GM23338 (cell line): ENCODE measurements at regions not wholly inside any gene's neighbourhood (a gene's known extent, or its start where the extent isn't known, plus 50 kb on each side); places are given as distances from the start of the nearest gene placed in this dataset.

Source experiments
- ATAC-seq: fragments of 200-7000 bp; cut with Tn5 transposase; 3 replicates; pipeline ENCODE4 v1.9.1; 2020
- DNase-seq: peaks from one replicate; pipeline ENCODE4 v3.0.0-alpha.2; 2015; ENCODE audit warnings: low spot score
- H2AFZ ChIP-seq: fragments of 200-600 bp; sonication (generic); 2 replicates; pipeline ENCODE4 v1.8.0; 2016; ENCODE audit warnings: antibody characterized with exemption, mild to moderate bottlenecking, moderate library complexity
- H3F3A ChIP-seq: fragments of 200-600 bp; sonication (generic); replicated peaks from 2 replicates; pipeline ENCODE4 v1.8.0; 2017; ENCODE audit warnings: antibody characterized with exemption, mixed run types, low read depth
- H3K27ac ChIP-seq: fragments of 200-600 bp; sonication (generic); 2 replicates; pipeline ENCODE4 v1.6.1; 2016; ENCODE audit warnings: low read depth
- H3K27me3 ChIP-seq: fragments of 200-600 bp; sonication (generic); 2 replicates; pipeline ENCODE4 v1.8.0; 2016; ENCODE audit warnings: mild to moderate bottlenecking, mixed run types, moderate library complexity; ENCODE audit not compliant: insufficient read depth
- H3K36me3 ChIP-seq: fragments of 200-600 bp; sonication (generic); 2 replicates; pipeline ENCODE4 v1.8.0; 2016; ENCODE audit warnings: mild to moderate bottlenecking; ENCODE audit not compliant: insufficient read depth
- H3K4me1 ChIP-seq: fragments of 200-600 bp; sonication (generic); 2 replicates; pipeline ENCODE4 v1.8.0; 2016; ENCODE audit warnings: mild to moderate bottlenecking, moderate library complexity; ENCODE audit not compliant: insufficient read depth
- H3K4me2 ChIP-seq: fragments of 200-600 bp; sonication (generic); 2 replicates; pipeline ENCODE4 v1.7.1; 2017; ENCODE audit warnings: mixed run types
- H3K4me3 ChIP-seq: fragments of 200-600 bp; sonication (generic); 2 replicates; pipeline ENCODE4 v1.6.1; 2016; ENCODE audit warnings: mixed run types
- H3K79me2 ChIP-seq: fragments of 200-600 bp; sonication (generic); replicated peaks from 2 replicates; pipeline ENCODE4 v1.8.0; 2017; ENCODE audit warnings: mild to moderate bottlenecking; ENCODE audit not compliant: insufficient read depth
- H3K9me2 ChIP-seq: fragments of 200-600 bp; sonication (generic); 2 replicates; pipeline ENCODE4 v1.8.0; 2017; ENCODE audit not compliant: insufficient read depth
- H4K20me1 ChIP-seq: fragments of 200-600 bp; sonication (generic); replicated peaks from 2 replicates; pipeline ENCODE4 v1.8.0; 2017; ENCODE audit warnings: mild to moderate bottlenecking; ENCODE audit not compliant: insufficient read depth
- H3K27ac Mint-ChIP-seq: 2 replicates; pipeline ENCODE4 v1.8.0; 2020; ENCODE audit warnings: inconsistent platforms, mild to moderate bottlenecking, moderate library complexity, mixed read lengths
- H3K27me3 Mint-ChIP-seq: 3 replicates; pipeline ENCODE4 v1.8.0; 2022; ENCODE audit warnings: low read depth, mild to moderate bottlenecking, moderate library complexity, mixed read lengths, inconsistent platforms; ENCODE audit not compliant: insufficient read depth, poor library complexity
- H3K36me3 Mint-ChIP-seq: 3 replicates; pipeline ENCODE4 v1.8.0; 2021; ENCODE audit warnings: low read depth, mild to moderate bottlenecking, inconsistent platforms, moderate library complexity, mixed read lengths
- H3K4me1 Mint-ChIP-seq: 3 replicates; pipeline ENCODE4 v1.8.0; 2020; ENCODE audit warnings: mild to moderate bottlenecking, inconsistent platforms, mixed read lengths
- H3K4me3 Mint-ChIP-seq: 3 replicates; pipeline ENCODE4 v1.8.0; 2021; ENCODE audit warnings: moderate library complexity, mild to moderate bottlenecking, inconsistent platforms, mixed read lengths
- H3K9me3 Mint-ChIP-seq: 3 replicates; pipeline ENCODE4 v1.8.0; 2020; ENCODE audit warnings: moderate library complexity, mild to moderate bottlenecking, inconsistent platforms, mixed read lengths
- CREB1 ChIP-seq: fragments of 250-450 bp; sonication (Bioruptor Pico); IDR thresholded peaks from 2 replicates; pipeline ENCODE4 v1.5.0; 2020; ENCODE audit warnings: low read depth, mild to moderate bottlenecking, moderate library complexity
- ETS1 ChIP-seq: IDR thresholded peaks from 2 replicates; pipeline ENCODE4 v1.6.1; 2016; ENCODE audit warnings: antibody characterized with exemption
- EZH2 ChIP-seq: fragments of 200-600 bp; sonication (generic); IDR thresholded peaks from one replicate; pipeline ENCODE4 v1.8.0; 2017; ENCODE audit warnings: antibody characterized with exemption, mild to moderate bottlenecking, low read depth; ENCODE audit not compliant: unreplicated experiment
- POLR2AphosphoS5 ChIP-seq: IDR thresholded peaks from 2 replicates; pipeline ENCODE4 v1.6.1; 2016; ENCODE audit warnings: antibody characterized with exemption, low read depth
- REST ChIP-seq: IDR thresholded peaks from one replicate; pipeline ENCODE4 v1.6.1; 2018; ENCODE audit warnings: antibody characterized with exemption; ENCODE audit not compliant: unreplicated experiment
- STAT1 ChIP-seq: IDR thresholded peaks from one replicate; pipeline ENCODE4 v1.6.1; 2016; ENCODE audit warnings: antibody characterized with exemption; ENCODE audit not compliant: unreplicated experiment
- ZNF331 ChIP-seq: fragments of 250-450 bp; sonication (Bioruptor Pico); IDR thresholded peaks from 2 replicates; pipeline ENCODE4 v1.5.0; 2020; ENCODE audit warnings: low read depth, mild to moderate bottlenecking, moderate library complexity
- TF ChIP-seq, protein P1 (sequence below): fragments of 250-450 bp; sonication (Bioruptor Pico); IDR thresholded peaks from 2 replicates; pipeline ENCODE4 v1.5.0; 2020; ENCODE audit warnings: mild to moderate bottlenecking, moderate library complexity

DNA sequence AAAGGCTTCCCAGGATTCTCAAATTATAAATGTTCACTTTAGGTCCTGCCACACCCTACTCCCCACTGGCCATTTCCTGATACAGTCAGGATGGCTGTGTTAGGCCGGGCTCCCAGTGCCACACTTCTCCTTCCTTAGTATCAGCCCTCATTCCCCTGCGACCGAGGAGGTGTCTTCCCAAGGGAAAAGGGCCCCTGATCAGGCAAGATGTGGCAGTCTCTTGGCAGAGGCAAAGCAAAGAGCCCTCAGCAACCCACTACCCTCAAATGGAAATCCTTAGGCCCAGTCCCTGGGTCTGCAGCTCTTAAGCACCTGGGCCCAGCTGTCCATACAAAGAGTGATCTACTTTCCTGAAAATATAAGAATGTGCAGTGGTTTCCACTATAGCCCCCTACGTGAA is 96.5 kb upstream of the VASH1 start:
- Histone ChIP-seq H3K4me3 (no peak overlapping the region), H2AFZ (no peak overlapping the region), H3K4me1 (no peaks in the 10 kb centered on the region), H3K27ac (no peak overlapping the region), H4K20me1 (no peaks in the 10 kb centered on the region), H3K4me2 (no peak overlapping the region), H3F3A (no peaks in the 10 kb centered on the region), H3K27me3 (no peaks in the 10 kb centered on the region), H3K79me2 (no peaks in the 10 kb centered on the region), H3K9me2 (no peaks in the 10 kb centered on the region), H3K36me3 (no peaks in the 10 kb centered on the region)
- DNase-seq (no peak), ATAC-seq (no peak)
- H3K27ac Mint-ChIP-seq: no peak overlapping the region
- no peak overlapping the region for H3K4me3 Mint-ChIP-seq
- no peaks in the 10 kb centered on the region for H3K27me3 Mint-ChIP-seq
- no peaks in the 10 kb centered on the region; the same call in 1 of the 3 replicates for H3K9me3 Mint-ChIP-seq
- no peak for TF ChIP-seq ETS1
- H3K36me3 Mint-ChIP-seq: no peaks in the 10 kb centered on the region
- peaks cover 5% of the 10 kb centered on the region; the same call in 1 of the 3 replicates for H3K4me1 Mint-ChIP-seq

GRCh38 chr14:76666746-76667145 is 94.5 kb upstream of the VASH1 start:
- Mint-ChIP-seq H3K9me3 (no peaks in the 10 kb centered on the region; the same call in 2 of the 3 replicates), H3K4me1 (peaks cover 5% of the 10 kb centered on the region; the same call in 1 of the 3 replicates), H3K27ac (no peak overlapping the region), H3K36me3 (no peaks in the 10 kb centered on the region), H3K27me3 (no peaks in the 10 kb centered on the region), H3K4me3 (no peak overlapping the region)
- ATAC-seq (peak; percentile 77), DNase-seq (peak; percentile 18)
- Histone ChIP-seq H3K4me2 (no peak overlapping the region), H3K79me2 (no peaks in the 10 kb centered on the region), H3K9me2 (no peaks in the 10 kb centered on the region), H3K4me3 (no peak overlapping the region), H4K20me1 (no peaks in the 10 kb centered on the region), H3K4me1 (no peaks in the 10 kb centered on the region), H3K27me3 (no peaks in the 10 kb centered on the region), H2AFZ (0 out of 2 replicates have a peak overlapping the region, but pooled peaks have one; percentile 63), H3K27ac (no peak overlapping the region), H3F3A (no peaks in the 10 kb centered on the region), H3K36me3 (no peaks in the 10 kb centered on the region)
- TF ChIP-seq EZH2 (no peak), POLR2AphosphoS5 (no peak), STAT1 (no peak), CREB1 (CRISPR knock-in tag) (no peak), REST (no peak), ETS1 (no peak), ZNF331 (CRISPR knock-in tag) (no peak)
- TF ChIP-seq, protein P1, sequence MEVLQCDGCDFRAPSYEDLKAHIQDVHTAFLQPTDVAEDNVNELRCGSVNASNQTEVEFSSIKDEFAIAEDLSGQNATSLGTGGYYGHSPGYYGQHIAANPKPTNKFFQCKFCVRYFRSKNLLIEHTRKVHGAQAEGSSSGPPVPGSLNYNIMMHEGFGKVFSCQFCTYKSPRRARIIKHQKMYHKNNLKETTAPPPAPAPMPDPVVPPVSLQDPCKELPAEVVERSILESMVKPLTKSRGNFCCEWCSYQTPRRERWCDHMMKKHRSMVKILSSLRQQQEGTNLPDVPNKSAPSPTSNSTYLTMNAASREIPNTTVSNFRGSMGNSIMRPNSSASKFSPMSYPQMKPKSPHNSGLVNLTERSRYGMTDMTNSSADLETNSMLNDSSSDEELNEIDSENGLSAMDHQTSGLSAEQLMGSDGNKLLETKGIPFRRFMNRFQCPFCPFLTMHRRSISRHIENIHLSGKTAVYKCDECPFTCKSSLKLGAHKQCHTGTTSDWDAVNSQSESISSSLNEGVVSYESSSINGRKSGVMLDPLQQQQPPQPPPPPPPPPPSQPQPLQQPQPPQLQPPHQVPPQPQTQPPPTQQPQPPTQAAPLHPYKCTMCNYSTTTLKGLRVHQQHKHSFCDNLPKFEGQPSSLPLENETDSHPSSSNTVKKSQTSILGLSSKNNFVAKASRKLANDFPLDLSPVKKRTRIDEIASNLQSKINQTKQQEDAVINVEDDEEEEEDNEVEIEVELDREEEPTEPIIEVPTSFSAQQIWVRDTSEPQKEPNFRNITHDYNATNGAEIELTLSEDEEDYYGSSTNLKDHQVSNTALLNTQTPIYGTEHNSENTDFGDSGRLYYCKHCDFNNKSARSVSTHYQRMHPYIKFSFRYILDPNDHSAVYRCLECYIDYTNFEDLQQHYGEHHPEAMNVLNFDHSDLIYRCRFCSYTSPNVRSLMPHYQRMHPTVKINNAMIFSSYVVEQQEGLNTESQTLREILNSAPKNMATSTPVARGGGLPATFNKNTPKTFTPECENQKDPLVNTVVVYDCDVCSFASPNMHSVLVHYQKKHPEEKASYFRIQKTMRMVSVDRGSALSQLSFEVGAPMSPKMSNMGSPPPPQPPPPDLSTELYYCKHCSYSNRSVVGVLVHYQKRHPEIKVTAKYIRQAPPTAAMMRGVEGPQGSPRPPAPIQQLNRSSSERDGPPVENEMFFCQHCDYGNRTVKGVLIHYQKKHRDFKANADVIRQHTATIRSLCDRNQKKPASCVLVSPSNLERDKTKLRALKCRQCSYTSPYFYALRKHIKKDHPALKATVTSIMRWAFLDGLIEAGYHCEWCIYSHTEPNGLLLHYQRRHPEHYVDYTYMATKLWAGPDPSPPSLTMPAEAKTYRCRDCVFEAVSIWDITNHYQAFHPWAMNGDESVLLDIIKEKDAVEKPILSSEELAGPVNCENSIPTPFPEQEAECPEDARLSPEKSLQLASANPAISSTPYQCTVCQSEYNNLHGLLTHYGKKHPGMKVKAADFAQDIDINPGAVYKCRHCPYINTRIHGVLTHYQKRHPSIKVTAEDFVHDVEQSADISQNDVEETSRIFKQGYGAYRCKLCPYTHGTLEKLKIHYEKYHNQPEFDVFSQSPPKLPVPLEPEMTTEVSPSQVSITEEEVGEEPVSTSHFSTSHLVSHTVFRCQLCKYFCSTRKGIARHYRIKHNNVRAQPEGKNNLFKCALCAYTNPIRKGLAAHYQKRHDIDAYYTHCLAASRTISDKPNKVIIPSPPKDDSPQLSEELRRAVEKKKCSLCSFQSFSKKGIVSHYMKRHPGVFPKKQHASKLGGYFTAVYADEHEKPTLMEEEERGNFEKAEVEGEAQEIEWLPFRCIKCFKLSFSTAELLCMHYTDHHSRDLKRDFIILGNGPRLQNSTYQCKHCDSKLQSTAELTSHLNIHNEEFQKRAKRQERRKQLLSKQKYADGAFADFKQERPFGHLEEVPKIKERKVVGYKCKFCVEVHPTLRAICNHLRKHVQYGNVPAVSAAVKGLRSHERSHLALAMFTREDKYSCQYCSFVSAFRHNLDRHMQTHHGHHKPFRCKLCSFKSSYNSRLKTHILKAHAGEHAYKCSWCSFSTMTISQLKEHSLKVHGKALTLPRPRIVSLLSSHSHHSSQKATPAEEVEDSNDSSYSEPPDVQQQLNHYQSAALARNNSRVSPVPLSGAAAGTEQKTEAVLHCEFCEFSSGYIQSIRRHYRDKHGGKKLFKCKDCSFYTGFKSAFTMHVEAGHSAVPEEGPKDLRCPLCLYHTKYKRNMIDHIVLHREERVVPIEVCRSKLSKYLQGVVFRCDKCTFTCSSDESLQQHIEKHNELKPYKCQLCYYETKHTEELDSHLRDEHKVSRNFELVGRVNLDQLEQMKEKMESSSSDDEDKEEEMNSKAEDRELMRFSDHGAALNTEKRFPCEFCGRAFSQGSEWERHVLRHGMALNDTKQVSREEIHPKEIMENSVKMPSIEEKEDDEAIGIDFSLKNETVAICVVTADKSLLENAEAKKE (CRISPR knock-in tag): no peak
